ENCODE measurements at regions not wholly inside any gene's neighbourhood (a gene's known extent, or its start where the extent isn't known, plus 50 kb on each side); places are given as distances from the start of the nearest gene placed in this dataset.
"Not testable (repeated sequence)": the region's sequence is repeated elsewhere in the genome, so short reads cannot be mapped to it uniquely, and the experiment has no call there.

- H3K4me1 ChIP-seq: no peaks in the 10 kb centered on the region
- intact Hi-C loops (cut with DNase I; ENCODE audit: low total_unique reads): no loop called here
- no peak overlapping the region for H3K27ac ChIP-seq
- no peak overlapping the region for H3K4me3 ChIP-seq
- no peaks in the 10 kb centered on the region for H3K27me3 ChIP-seq
- H3K9me3 ChIP-seq: no peaks in the 10 kb centered on the region
- DNase-seq: no peak
- 71 to 83% (median 77%) methylated on average over 3 of the region's 3 CpGs for WGBS, 5 donors
- no peaks in the 10 kb centered on the region for H3K36me3 ChIP-seq
- TF ChIP-seq POLR2AphosphoS5 (IDR thresholded peaks at IDR 0.05): no peak
- TF ChIP-seq, protein P1, sequence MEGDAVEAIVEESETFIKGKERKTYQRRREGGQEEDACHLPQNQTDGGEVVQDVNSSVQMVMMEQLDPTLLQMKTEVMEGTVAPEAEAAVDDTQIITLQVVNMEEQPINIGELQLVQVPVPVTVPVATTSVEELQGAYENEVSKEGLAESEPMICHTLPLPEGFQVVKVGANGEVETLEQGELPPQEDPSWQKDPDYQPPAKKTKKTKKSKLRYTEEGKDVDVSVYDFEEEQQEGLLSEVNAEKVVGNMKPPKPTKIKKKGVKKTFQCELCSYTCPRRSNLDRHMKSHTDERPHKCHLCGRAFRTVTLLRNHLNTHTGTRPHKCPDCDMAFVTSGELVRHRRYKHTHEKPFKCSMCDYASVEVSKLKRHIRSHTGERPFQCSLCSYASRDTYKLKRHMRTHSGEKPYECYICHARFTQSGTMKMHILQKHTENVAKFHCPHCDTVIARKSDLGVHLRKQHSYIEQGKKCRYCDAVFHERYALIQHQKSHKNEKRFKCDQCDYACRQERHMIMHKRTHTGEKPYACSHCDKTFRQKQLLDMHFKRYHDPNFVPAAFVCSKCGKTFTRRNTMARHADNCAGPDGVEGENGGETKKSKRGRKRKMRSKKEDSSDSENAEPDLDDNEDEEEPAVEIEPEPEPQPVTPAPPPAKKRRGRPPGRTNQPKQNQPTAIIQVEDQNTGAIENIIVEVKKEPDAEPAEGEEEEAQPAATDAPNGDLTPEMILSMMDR (IDR thresholded peaks at IDR 0.05): no peak
- no peak for TF ChIP-seq POLR2A (IDR thresholded peaks at IDR 0.05)
- TF ChIP-seq EP300 (IDR thresholded peaks at IDR 0.05): no peak
Observed at GRCh38 chr5:38143384-38143783, 115.0 kb upstream of the EGFLAM start.

- no peak for TF ChIP-seq POLR2AphosphoS5 (IDR thresholded peaks at IDR 0.05)
- TF ChIP-seq EP300 (IDR thresholded peaks at IDR 0.05): no peak
- TF ChIP-seq POLR2A (IDR thresholded peaks at IDR 0.05): no peak
- TF ChIP-seq, protein P1 (IDR thresholded peaks at IDR 0.05): no peak
- intact Hi-C loops (cut with DNase I; ENCODE audit: low total_unique reads): no loop called here
- WGBS, 5 donors: 83 to 96% (median 93%) methylated on average over 1 of the region's 1 CpG
- H3K4me1 ChIP-seq: no peaks in the 10 kb centered on the region
- H3K4me3 ChIP-seq: no peak overlapping the region
- no peak overlapping the region for H3K27ac ChIP-seq
- no peaks in the 10 kb centered on the region for H3K36me3 ChIP-seq
- no peaks in the 10 kb centered on the region for H3K9me3 ChIP-seq
- DNase-seq: no peak
- no peaks in the 10 kb centered on the region for H3K27me3 ChIP-seq
Observed at GRCh38 chr5:38141665-38142064, 116.7 kb upstream of the EGFLAM start.

- WGBS, 5 donors: 70 to 86% (median 80%) methylated on average over 5 of the region's 5 CpGs
- Histone ChIP-seq H3K27ac (no peak overlapping the region), H3K4me3 (no peak overlapping the region), H3K27me3 (no peaks in the 10 kb centered on the region), H3K36me3 (no peaks in the 10 kb centered on the region), H3K9me3 (no peaks in the 10 kb centered on the region), H3K4me1 (no peaks in the 10 kb centered on the region)
- no peak for DNase-seq
- intact Hi-C loops (cut with DNase I; ENCODE audit: low total_unique reads): no loop called here
- TF ChIP-seq, protein P1 (IDR thresholded peaks at IDR 0.05): no peak
- TF ChIP-seq EP300 (IDR thresholded peaks at IDR 0.05) (no peak), POLR2AphosphoS5 (IDR thresholded peaks at IDR 0.05) (no peak), POLR2A (IDR thresholded peaks at IDR 0.05) (no peak)
Observed at GRCh38 chr5:38138574-38138973, 119.8 kb upstream of the EGFLAM start.

DNA sequence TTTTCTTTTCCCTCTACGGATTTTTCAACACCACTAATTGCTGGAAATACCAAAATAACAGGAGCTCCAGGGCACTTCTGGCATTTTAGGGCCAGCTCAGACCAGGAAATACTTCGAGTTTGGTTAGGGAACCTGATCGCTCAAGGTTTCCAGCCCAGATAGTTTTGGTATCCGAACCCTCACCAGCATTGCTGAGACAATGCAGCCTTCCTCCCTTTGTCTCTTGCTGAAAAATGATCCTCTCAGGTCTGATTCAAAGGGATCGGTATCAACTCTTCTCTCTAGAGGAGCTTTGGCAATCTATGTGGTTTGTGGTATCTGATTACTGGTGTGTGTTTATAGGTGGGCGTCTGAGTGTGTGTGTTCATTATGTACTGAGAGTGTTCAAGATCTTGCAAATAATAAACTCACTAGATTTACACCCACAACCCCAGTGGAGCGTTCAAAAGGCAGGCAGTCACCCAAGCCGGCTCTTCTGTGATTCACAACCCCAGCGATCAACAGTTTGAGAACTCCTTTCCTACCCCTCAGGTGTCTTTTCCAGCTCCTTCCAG is 122.8 kb upstream of the EGFLAM start:
- no peak overlapping the region for H3K4me3 ChIP-seq
- no peak for DNase-seq
- peaks cover 0 to 5% (median 0%) of the 10 kb centered on the region in 4 donors for H3K4me1 ChIP-seq
- TF ChIP-seq POLR2A (IDR thresholded peaks at IDR 0.05): no peak
- TF ChIP-seq POLR2AphosphoS5 (IDR thresholded peaks at IDR 0.05): no peak
- no peak overlapping the region for H3K27ac ChIP-seq
- no peaks in the 10 kb centered on the region for H3K36me3 ChIP-seq
- H3K9me3 ChIP-seq: no peaks in the 10 kb centered on the region
- no peaks in the 10 kb centered on the region for H3K27me3 ChIP-seq
- intact Hi-C loops (cut with DNase I; ENCODE audit: low total_unique reads): no loop called here
- WGBS, 5 donors: 63 to 77% (median 71%) methylated on average over 9 of the region's 9 CpGs

GRCh38 chr5:38134810-38135209 is 123.5 kb upstream of the EGFLAM start:
- intact Hi-C loops (cut with DNase I; ENCODE audit: low total_unique reads): no loop called here
- Histone ChIP-seq H3K4me1 (peaks cover 0 to 5% (median 0%) of the 10 kb centered on the region in 4 donors), H3K36me3 (no peaks in the 10 kb centered on the region), H3K9me3 (no peaks in the 10 kb centered on the region), H3K27me3 (no peaks in the 10 kb centered on the region), H3K27ac (no peak overlapping the region), H3K4me3 (no peak overlapping the region)
- WGBS, 5 donors: 82 to 90% (median 89%) methylated on average over 19 of the region's 19 CpGs
- no peak for DNase-seq
- no peak for TF ChIP-seq EP300 (IDR thresholded peaks at IDR 0.05)
- no peak for TF ChIP-seq POLR2A (IDR thresholded peaks at IDR 0.05)
- TF ChIP-seq POLR2AphosphoS5 (IDR thresholded peaks at IDR 0.05): no peak
- TF ChIP-seq, protein P1 (IDR thresholded peaks at IDR 0.05): no peak

GRCh38 chr5:38134294-38134693 is 124.1 kb upstream of the EGFLAM start:
- H3K4me3 ChIP-seq; H3K27ac ChIP-seq; H3K36me3 ChIP-seq; H3K9me3 ChIP-seq; intact Hi-C loops (cut with DNase I; ENCODE audit: low total_unique reads); H3K27me3 ChIP-seq; DNase-seq; H3K4me1 ChIP-seq: not testable (repeated sequence)
- 75 to 94% (median 79%) methylated on average over 1 of the region's 1 CpG for WGBS, 5 donors
